K562 (cell line): ENCODE measurements at regions not wholly inside any gene's neighbourhood (a gene's known extent, or its start where the extent isn't known, plus 50 kb on each side); places are given as distances from the start of the nearest gene placed in this dataset.

Source experiments
- FOSL1 ChIP-seq: fragments of 200-800 bp; sonication (Bioruptor generic); conservative IDR thresholded peaks from 2 replicates; pipeline ENCODE4 v1.6.1; 2016; ENCODE audit warnings: missing genetic modification characterization, missing compliant biosample characterization
- JUND ChIP-seq, 2 experiments: IDR thresholded peaks; 2 replicates in 1 of 2; 3 replicates in 1 of 2; pipeline ENCODE4 v1.6.1; 2011; ENCODE audit warnings: borderline replicate concordance in 2 of 2, low read depth in 2 of 2, low read length in 2 of 2, improper control_type of control experiment in 1 of 2, missing biosample characterization in 1 of 2, missing genetic modification characterization in 1 of 2, missing genetic modification reagents in 1 of 2
- KLF1 ChIP-seq: fragments of 450-650 bp; IDR thresholded peaks from 2 replicates; pipeline ENCODE4 v1.6.1; 2016; ENCODE audit warnings: missing genetic modification characterization, missing compliant biosample characterization
- ZNF408 ChIP-seq: fragments of 250-450 bp; sonication (Bioruptor Pico); IDR thresholded peaks from 2 replicates; pipeline ENCODE4 v1.4.0; 2020; ENCODE audit warnings: low read depth, mild to moderate bottlenecking, moderate library complexity
- TF ChIP-seq, protein P1 (sequence below), 2 experiments: fragments of 450-650 bp; IDR thresholded peaks; 2 replicates each; pipeline ENCODE4 v1.6.1; 2018; ENCODE audit warnings: mild to moderate bottlenecking in 2 of 2, low read depth in 1 of 2; ENCODE audit not compliant: partially characterized antibody in 2 of 2
- TF ChIP-seq, protein P2 (sequence below): sonication (generic); formaldehyde crosslinking; IDR thresholded peaks from 2 replicates; pipeline ENCODE4 v1.8.0; 2022; ENCODE audit warnings: mild to moderate bottlenecking, missing genetic modification reagents, borderline replicate concordance

DNA sequence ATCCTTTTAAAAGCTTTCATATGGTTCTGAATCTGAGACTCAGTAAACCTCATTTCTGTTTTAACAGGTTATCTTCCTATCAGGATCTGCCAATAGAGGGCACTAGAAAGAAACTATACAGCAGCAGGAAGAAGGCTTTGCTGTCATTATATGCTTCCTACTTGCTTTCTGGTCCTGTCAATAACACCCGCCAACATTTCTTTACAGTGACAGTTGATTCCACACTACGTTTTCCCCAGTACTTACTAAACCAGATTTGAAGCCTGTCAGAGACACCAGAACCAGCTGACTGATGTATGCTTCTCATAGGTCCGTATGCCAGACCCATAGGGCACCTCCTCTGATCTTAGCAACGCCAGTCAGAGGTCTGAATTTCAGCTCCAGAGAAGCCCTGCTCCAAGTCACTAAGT is 341.0 kb upstream of the NEGR1 start (continued):
- TF ChIP-seq, protein P1, sequence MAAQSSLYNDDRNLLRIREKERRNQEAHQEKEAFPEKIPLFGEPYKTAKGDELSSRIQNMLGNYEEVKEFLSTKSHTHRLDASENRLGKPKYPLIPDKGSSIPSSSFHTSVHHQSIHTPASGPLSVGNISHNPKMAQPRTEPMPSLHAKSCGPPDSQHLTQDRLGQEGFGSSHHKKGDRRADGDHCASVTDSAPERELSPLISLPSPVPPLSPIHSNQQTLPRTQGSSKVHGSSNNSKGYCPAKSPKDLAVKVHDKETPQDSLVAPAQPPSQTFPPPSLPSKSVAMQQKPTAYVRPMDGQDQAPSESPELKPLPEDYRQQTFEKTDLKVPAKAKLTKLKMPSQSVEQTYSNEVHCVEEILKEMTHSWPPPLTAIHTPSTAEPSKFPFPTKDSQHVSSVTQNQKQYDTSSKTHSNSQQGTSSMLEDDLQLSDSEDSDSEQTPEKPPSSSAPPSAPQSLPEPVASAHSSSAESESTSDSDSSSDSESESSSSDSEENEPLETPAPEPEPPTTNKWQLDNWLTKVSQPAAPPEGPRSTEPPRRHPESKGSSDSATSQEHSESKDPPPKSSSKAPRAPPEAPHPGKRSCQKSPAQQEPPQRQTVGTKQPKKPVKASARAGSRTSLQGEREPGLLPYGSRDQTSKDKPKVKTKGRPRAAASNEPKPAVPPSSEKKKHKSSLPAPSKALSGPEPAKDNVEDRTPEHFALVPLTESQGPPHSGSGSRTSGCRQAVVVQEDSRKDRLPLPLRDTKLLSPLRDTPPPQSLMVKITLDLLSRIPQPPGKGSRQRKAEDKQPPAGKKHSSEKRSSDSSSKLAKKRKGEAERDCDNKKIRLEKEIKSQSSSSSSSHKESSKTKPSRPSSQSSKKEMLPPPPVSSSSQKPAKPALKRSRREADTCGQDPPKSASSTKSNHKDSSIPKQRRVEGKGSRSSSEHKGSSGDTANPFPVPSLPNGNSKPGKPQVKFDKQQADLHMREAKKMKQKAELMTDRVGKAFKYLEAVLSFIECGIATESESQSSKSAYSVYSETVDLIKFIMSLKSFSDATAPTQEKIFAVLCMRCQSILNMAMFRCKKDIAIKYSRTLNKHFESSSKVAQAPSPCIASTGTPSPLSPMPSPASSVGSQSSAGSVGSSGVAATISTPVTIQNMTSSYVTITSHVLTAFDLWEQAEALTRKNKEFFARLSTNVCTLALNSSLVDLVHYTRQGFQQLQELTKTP (IDR thresholded peaks at IDR 0.05; ENCODE audit: low read depth in 1 of 2, partially characterized antibody in 2 of 2) = no peak
- TF ChIP-seq JUND (IDR thresholded peaks at IDR 0.05; ENCODE audit: borderline replicate concordance, low read depth, low read length) (no peak), JUND (tag; IDR thresholded peaks at IDR 0.05; ENCODE audit: borderline replicate concordance, low read depth, low read length) (no peak), FOSL1 (tag) (no peak), KLF1 (tag) (no peak), ZNF408 (CRISPR knock-in tag) (no peak)
- TF ChIP-seq, protein P2, sequence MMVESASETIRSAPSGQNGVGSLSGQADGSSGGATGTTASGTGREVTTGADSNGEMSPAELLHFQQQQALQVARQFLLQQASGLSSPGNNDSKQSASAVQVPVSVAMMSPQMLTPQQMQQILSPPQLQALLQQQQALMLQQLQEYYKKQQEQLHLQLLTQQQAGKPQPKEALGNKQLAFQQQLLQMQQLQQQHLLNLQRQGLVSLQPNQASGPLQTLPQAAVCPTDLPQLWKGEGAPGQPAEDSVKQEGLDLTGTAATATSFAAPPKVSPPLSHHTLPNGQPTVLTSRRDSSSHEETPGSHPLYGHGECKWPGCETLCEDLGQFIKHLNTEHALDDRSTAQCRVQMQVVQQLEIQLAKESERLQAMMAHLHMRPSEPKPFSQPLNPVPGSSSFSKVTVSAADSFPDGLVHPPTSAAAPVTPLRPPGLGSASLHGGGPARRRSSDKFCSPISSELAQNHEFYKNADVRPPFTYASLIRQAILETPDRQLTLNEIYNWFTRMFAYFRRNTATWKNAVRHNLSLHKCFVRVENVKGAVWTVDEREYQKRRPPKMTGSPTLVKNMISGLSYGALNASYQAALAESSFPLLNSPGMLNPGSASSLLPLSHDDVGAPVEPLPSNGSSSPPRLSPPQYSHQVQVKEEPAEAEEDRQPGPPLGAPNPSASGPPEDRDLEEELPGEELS (CRISPR knock-in tag) = no peak
- TF ChIP-seq, all 486 proteins: peak for 0
